ENCODE measurements at regions not wholly inside any gene's neighbourhood (a gene's known extent, or its start where the extent isn't known, plus 50 kb on each side); places are given as distances from the start of the nearest gene placed in this dataset.
"Not testable (repeated sequence)": the region's sequence is repeated elsewhere in the genome, so short reads cannot be mapped to it uniquely, and the experiment has no call there.

GRCh38 chr10:2519139-2519538 lies 548.2 kb upstream of the PFKP start:
- H3K27ac ChIP-seq = no peak overlapping the region
- TF ChIP-seq, protein P1, sequence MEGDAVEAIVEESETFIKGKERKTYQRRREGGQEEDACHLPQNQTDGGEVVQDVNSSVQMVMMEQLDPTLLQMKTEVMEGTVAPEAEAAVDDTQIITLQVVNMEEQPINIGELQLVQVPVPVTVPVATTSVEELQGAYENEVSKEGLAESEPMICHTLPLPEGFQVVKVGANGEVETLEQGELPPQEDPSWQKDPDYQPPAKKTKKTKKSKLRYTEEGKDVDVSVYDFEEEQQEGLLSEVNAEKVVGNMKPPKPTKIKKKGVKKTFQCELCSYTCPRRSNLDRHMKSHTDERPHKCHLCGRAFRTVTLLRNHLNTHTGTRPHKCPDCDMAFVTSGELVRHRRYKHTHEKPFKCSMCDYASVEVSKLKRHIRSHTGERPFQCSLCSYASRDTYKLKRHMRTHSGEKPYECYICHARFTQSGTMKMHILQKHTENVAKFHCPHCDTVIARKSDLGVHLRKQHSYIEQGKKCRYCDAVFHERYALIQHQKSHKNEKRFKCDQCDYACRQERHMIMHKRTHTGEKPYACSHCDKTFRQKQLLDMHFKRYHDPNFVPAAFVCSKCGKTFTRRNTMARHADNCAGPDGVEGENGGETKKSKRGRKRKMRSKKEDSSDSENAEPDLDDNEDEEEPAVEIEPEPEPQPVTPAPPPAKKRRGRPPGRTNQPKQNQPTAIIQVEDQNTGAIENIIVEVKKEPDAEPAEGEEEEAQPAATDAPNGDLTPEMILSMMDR (conservative IDR thresholded peaks at IDR 0.05) = no peak
- TF ChIP-seq ZFX (IDR thresholded peaks at IDR 0.05) = no peak

GRCh38 chr10:2509081-2509531 lies 558.2 kb upstream of the PFKP start:
- TF ChIP-seq, protein P1 (conservative IDR thresholded peaks at IDR 0.05) = no peak
- no peak for TF ChIP-seq ZFX (IDR thresholded peaks at IDR 0.05)
- H3K27ac ChIP-seq = no peak overlapping the region

DNA sequence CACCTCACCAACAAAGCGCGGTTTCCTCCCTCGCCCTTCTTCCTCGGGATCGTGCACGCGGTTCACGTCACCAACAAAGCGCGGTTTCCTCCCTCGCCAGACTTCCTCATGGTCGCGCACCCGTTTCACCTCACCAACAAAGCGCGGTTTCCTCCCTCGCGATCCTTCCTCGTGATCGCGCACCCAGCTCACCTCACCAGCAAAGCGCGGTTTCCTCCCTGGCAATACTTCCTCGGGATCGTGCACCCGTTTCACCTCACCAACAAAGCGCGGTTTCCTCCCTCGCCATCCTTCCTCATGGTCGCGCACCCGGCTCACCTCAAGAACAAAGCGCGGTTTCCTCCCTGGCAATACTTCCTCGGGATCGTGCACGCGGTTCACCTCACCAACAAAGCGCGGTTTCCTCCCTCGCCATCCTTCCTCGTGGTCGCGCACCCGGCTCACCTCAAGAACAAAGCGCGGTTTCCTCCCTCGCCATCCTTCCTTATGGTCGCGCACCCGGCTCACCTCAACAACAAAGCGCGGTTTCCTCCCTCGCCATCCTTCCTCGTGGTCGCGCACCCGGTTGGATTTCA lies 565.9 kb upstream of the PFKP start:
- H3K27ac ChIP-seq = not testable (repeated sequence)

DNA sequence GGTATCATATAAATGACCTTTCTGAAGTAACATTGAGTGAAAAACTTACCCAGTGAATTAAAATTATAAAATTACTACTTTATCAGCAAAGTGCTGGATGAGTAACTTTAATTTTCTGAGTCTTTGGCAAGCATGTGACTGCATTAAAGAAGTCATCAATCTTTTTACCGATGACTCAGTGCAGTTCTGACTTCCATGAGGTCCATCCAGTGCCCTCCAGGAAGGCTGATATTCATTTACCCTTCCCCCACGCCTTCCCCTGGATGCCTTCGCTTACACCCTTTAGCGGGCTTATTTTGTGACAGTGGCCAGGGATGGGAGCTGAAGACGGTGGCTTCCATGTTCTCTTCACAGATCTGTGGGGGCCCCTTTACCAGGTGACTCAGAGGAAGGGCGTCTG lies 572.9 kb upstream of the PFKP start:
- no peak for TF ChIP-seq ZFX (IDR thresholded peaks at IDR 0.05)
- TF ChIP-seq, protein P1 (conservative IDR thresholded peaks at IDR 0.05) = no peak
- H3K27ac ChIP-seq = no peak overlapping the region

- no peak overlapping the region for H3K27ac ChIP-seq
- TF ChIP-seq, protein P1 (conservative IDR thresholded peaks at IDR 0.05) = no peak
Observed at GRCh38 chr10:2488446-2489005, 578.8 kb upstream of the PFKP start.

DNA sequence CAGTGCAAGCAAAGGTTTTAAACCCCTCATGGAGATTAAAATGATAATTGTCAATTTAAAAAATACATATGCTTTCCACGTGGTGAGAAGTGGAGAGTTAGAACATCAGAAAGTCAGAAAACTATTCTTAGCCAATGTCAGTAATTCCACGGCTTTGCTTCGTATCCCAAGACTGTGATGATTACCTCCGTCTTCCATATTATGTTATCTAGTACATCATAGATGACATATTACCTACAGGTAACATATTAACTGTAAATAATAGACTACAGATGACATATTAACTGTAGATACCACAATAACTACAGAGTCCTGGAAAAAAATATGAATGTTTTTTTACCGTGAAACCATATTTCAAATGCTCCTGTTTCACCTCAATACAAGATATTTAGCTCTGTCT lies 579.4 kb upstream of the PFKP start:
- TF ChIP-seq, protein P1 (conservative IDR thresholded peaks at IDR 0.05) = no peak
- no peak for TF ChIP-seq ZFX (IDR thresholded peaks at IDR 0.05)
- no peak overlapping the region for H3K27ac ChIP-seq

DNA sequence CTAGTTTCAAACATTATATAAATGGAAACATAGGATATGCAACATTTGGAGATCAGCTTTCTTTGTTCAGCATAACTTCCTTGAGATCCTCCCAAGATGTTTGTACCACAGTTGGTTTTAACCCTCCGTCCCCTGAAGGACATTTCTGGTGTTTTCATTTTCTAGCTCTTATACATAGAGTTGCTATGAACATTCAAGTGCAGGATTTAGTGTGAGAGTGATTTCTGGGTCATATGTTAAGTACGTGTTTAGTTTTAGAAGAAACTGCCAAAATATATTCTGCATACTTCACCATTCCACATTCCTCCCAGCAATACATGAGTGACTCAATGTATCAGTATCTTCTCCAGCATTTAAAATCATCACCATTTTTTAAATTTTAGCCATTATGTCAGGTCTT lies 588.7 kb upstream of the PFKP start:
- no peak overlapping the region for H3K27ac ChIP-seq
- TF ChIP-seq, protein P1 (conservative IDR thresholded peaks at IDR 0.05) = no peak
- no peak for TF ChIP-seq ZFX (IDR thresholded peaks at IDR 0.05)

Measured in C4-2B (cell line).